ENCODE measurements at regions not wholly inside any gene's neighbourhood (a gene's known extent, or its start where the extent isn't known, plus 50 kb on each side); places are given as distances from the start of the nearest gene placed in this dataset.

DNA sequence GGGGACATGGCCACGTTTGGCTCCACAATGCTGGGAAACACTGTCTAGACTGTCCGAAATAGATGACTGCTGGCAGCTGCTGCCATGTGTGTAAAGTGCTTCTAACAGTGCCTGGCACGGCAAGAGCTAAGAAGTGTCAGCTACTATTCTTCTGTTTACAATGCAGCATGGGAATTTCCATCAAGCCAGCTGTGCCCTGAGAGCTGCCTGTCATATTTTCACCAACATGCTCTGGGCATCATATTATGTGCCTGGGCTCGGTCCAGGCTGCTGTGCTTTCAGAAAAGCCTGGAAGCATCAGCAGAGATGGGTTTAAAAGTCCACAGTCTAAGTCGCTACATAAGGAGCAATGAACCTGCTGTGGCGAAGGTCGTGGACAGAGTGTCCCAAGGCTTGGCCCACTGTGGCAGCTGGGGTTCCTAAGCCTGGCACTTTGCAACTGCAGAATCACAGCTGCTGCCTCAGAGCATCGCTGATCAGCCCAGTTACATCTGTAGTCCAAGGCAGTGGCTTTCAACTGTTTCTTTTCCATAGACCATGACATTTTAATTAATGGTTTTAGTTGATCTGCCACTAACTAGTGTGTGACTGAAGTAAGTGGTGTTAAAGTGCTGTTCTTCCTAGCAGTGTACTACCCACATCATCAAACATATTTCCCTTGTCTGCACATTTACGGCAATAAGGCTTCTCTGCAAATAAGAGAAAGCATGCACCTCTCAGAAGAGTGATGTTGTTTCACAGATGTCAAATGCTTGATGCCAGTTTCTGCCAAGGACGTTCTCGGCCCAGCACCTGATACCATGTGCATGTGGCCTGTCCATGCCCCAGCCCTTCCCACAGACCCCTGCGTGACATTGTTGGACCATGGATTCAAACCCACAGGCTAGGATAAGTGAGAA is 95.7 kb upstream of the C1QTNF9B start:
- TF ChIP-seq, protein P1, sequence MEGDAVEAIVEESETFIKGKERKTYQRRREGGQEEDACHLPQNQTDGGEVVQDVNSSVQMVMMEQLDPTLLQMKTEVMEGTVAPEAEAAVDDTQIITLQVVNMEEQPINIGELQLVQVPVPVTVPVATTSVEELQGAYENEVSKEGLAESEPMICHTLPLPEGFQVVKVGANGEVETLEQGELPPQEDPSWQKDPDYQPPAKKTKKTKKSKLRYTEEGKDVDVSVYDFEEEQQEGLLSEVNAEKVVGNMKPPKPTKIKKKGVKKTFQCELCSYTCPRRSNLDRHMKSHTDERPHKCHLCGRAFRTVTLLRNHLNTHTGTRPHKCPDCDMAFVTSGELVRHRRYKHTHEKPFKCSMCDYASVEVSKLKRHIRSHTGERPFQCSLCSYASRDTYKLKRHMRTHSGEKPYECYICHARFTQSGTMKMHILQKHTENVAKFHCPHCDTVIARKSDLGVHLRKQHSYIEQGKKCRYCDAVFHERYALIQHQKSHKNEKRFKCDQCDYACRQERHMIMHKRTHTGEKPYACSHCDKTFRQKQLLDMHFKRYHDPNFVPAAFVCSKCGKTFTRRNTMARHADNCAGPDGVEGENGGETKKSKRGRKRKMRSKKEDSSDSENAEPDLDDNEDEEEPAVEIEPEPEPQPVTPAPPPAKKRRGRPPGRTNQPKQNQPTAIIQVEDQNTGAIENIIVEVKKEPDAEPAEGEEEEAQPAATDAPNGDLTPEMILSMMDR (conservative IDR thresholded peaks at IDR 0.05), result no peak
- TF ChIP-seq ZFX (IDR thresholded peaks at IDR 0.05), result no peak
